Mesendoderm (in vitro differentiated cells): ENCODE measurements at regions not wholly inside any gene's neighbourhood (a gene's known extent, or its start where the extent isn't known, plus 50 kb on each side); places are given as distances from the start of the nearest gene placed in this dataset.

Experiments used
- DNase-seq: peaks from one replicate; pipeline ENCODE4 v3.0.0; 2013
- H2AK5ac ChIP-seq: 2 replicates; pipeline ENCODE4 v1.6.1; 2013; ENCODE audit warnings: low read length, inconsistent platforms
- H2BK120ac ChIP-seq: 2 replicates; pipeline ENCODE4 v1.6.1; 2013; ENCODE audit warnings: low read depth, mild to moderate bottlenecking, low read length, moderate library complexity, mixed read lengths
- H2BK15ac ChIP-seq: replicated peaks from 2 replicates; pipeline ENCODE4 v1.6.1; 2013; ENCODE audit warnings: low read depth, mild to moderate bottlenecking, moderate library complexity
- H2BK5ac ChIP-seq: 2 replicates; pipeline ENCODE4 v1.6.1; 2013; ENCODE audit warnings: low read length, inconsistent platforms
- H3K18ac ChIP-seq: 2 replicates; pipeline ENCODE4 v1.6.1; 2013; ENCODE audit warnings: mild to moderate bottlenecking, low read length, mixed read lengths
- H3K23ac ChIP-seq: one replicate; pipeline ENCODE4 v1.6.1; 2013; ENCODE audit warnings: low read length
- H3K27ac ChIP-seq: 2 replicates; pipeline ENCODE4 v1.5.1; 2013; ENCODE audit warnings: low read depth, mild to moderate bottlenecking, inconsistent platforms, low read length, moderate library complexity
- H3K27me3 ChIP-seq: 2 replicates; pipeline ENCODE4 v1.6.1; 2013; ENCODE audit warnings: low read length, control low read depth, mild to moderate bottlenecking, inconsistent platforms; ENCODE audit not compliant: insufficient read depth, poor library complexity
- H3K36me3 ChIP-seq: 2 replicates; pipeline ENCODE4 v1.6.1; 2013; ENCODE audit warnings: low read length, inconsistent platforms; ENCODE audit not compliant: control insufficient read depth, insufficient read depth
- H3K4ac ChIP-seq: one replicate; pipeline ENCODE4 v1.6.1; 2013; ENCODE audit warnings: low read depth, mild to moderate bottlenecking, low read length, moderate library complexity
- H3K4me1 ChIP-seq: 2 replicates; pipeline ENCODE4 v1.6.1; 2013; ENCODE audit warnings: low read depth, low read length, inconsistent platforms; ENCODE audit not compliant: control insufficient read depth
- H3K4me2 ChIP-seq: 2 replicates; pipeline ENCODE4 v1.6.1; 2013; ENCODE audit warnings: low read length
- H3K4me3 ChIP-seq: 2 replicates; pipeline ENCODE4 v1.5.1; 2013; ENCODE audit warnings: mild to moderate bottlenecking, low read length
- H3K56ac ChIP-seq: one replicate; pipeline ENCODE4 v1.6.1; 2013; ENCODE audit warnings: low read length
- H3K79me1 ChIP-seq: 2 replicates; pipeline ENCODE4 v1.6.1; 2013; ENCODE audit warnings: low read length, inconsistent platforms
- H3K79me2 ChIP-seq: 2 replicates; pipeline ENCODE4 v1.6.1; 2013; ENCODE audit warnings: mild to moderate bottlenecking, low read length; ENCODE audit not compliant: control insufficient read depth, insufficient read depth
- H3K9ac ChIP-seq: 2 replicates; pipeline ENCODE4 v1.6.1; 2013; ENCODE audit warnings: low read length, inconsistent platforms
- H4K5ac ChIP-seq: one replicate; pipeline ENCODE4 v1.6.1; 2013; ENCODE audit warnings: low read length
- H4K8ac ChIP-seq: one replicate; pipeline ENCODE4 v1.6.1; 2013; ENCODE audit warnings: low read depth, mild to moderate bottlenecking, control low read depth, low read length, moderate library complexity
- WGBS: extraction: QIAGEN DNeasy Blood & Tissue Kit; methylation state at CpG from one replicate; pipeline ENCODE4 v1.1.7; 2013; ENCODE audit warnings: low lambda C conversion rate, missing lambda C conversion rate; ENCODE audit not compliant: insufficient coverage; ENCODE audit errors: extremely low coverage; 5-methylcytosine and 5-hydroxymethylcytosine counted together

- H3K56ac ChIP-seq, result no peak overlapping the region
- no peaks in the 10 kb centered on the region for H3K27me3 ChIP-seq
- H3K79me1 ChIP-seq, result no peaks in the 10 kb centered on the region
- no peak overlapping the region for H3K9ac ChIP-seq
- no peak overlapping the region for H2BK120ac ChIP-seq
- no peak overlapping the region for H3K4ac ChIP-seq
- H3K18ac ChIP-seq, result no peak overlapping the region
- H3K4me1 ChIP-seq, result no peaks in the 10 kb centered on the region
- H3K27ac ChIP-seq, result no peak overlapping the region
- H2AK5ac ChIP-seq, result no peak overlapping the region
- WGBS, result no CpG with 5 or more reads among the region's 6 CpGs
- H3K36me3 ChIP-seq, result no peaks in the 10 kb centered on the region
- no peak overlapping the region for H3K23ac ChIP-seq
- no peak overlapping the region for H4K8ac ChIP-seq
- DNase-seq, result no peak
- no peak overlapping the region for H4K5ac ChIP-seq
- no peak overlapping the region for H2BK5ac ChIP-seq
- H2BK15ac ChIP-seq, result no peak overlapping the region
- no peak overlapping the region for H3K4me2 ChIP-seq
- H3K4me3 ChIP-seq, result no peak overlapping the region
- H3K79me2 ChIP-seq, result no peaks in the 10 kb centered on the region
Measured at GRCh38 chr11:115817844-115818468, 313.7 kb upstream of the CADM1 start.

GRCh38 chr11:115808351-115808940, 304.2 kb upstream of the CADM1 start:
- Histone ChIP-seq H3K18ac (no peak overlapping the region), H3K4me1 (no peaks in the 10 kb centered on the region), H4K8ac (no peak overlapping the region), H3K9ac (no peak overlapping the region), H3K79me2 (no peaks in the 10 kb centered on the region), H3K4me3 (no peak overlapping the region), H3K56ac (no peak overlapping the region), H4K5ac (no peak overlapping the region), H3K27ac (no peak overlapping the region), H2BK15ac (no peak overlapping the region), H3K79me1 (no peaks in the 10 kb centered on the region), H2BK5ac (no peak overlapping the region), H2AK5ac (no peak overlapping the region), H3K27me3 (no peaks in the 10 kb centered on the region), H3K36me3 (no peaks in the 10 kb centered on the region), H3K4me2 (no peak overlapping the region), H3K23ac (no peak overlapping the region), H2BK120ac (no peak overlapping the region), H3K4ac (no peak overlapping the region)
- DNase-seq, result no peak
- no CpG with 5 or more reads among the region's 3 CpGs for WGBS

GRCh38 chr11:115806056-115806455, 301.8 kb upstream of the CADM1 start:
- Histone ChIP-seq H2BK5ac (no peak overlapping the region), H3K27ac (no peak overlapping the region), H3K23ac (no peak overlapping the region), H3K9ac (no peak overlapping the region), H3K4ac (no peak overlapping the region), H3K4me1 (no peaks in the 10 kb centered on the region), H3K36me3 (no peaks in the 10 kb centered on the region), H3K79me1 (no peaks in the 10 kb centered on the region), H3K4me2 (no peak overlapping the region), H4K8ac (no peak overlapping the region), H2BK15ac (no peak overlapping the region), H3K56ac (no peak overlapping the region), H4K5ac (no peak overlapping the region), H3K18ac (no peak overlapping the region), H2AK5ac (no peak overlapping the region), H2BK120ac (no peak overlapping the region), H3K4me3 (no peak overlapping the region), H3K27me3 (no peaks in the 10 kb centered on the region), H3K79me2 (no peaks in the 10 kb centered on the region)
- no CpG with 5 or more reads among the region's 2 CpGs for WGBS
- no peak for DNase-seq

- H2BK120ac ChIP-seq, result no peak overlapping the region
- no peak overlapping the region for H3K4me2 ChIP-seq
- H3K23ac ChIP-seq, result no peak overlapping the region
- no peak overlapping the region for H3K56ac ChIP-seq
- H4K8ac ChIP-seq, result no peak overlapping the region
- no peaks in the 10 kb centered on the region for H3K27me3 ChIP-seq
- no peaks in the 10 kb centered on the region for H3K4me1 ChIP-seq
- no peak overlapping the region for H3K4ac ChIP-seq
- H2BK15ac ChIP-seq, result no peak overlapping the region
- H3K79me1 ChIP-seq, result no peaks in the 10 kb centered on the region
- no peaks in the 10 kb centered on the region for H3K79me2 ChIP-seq
- H3K27ac ChIP-seq, result no peak overlapping the region
- no peaks in the 10 kb centered on the region for H3K36me3 ChIP-seq
- WGBS, result no CpG with 5 or more reads among the region's 2 CpGs
- H4K5ac ChIP-seq, result no peak overlapping the region
- no peak overlapping the region for H2BK5ac ChIP-seq
- no peak overlapping the region for H2AK5ac ChIP-seq
- no peak overlapping the region for H3K18ac ChIP-seq
- H3K9ac ChIP-seq, result no peak overlapping the region
- no peak overlapping the region for H3K4me3 ChIP-seq
- DNase-seq, result no peak
Measured at GRCh38 chr11:115803073-115803740, 299.0 kb upstream of the CADM1 start.

DNA sequence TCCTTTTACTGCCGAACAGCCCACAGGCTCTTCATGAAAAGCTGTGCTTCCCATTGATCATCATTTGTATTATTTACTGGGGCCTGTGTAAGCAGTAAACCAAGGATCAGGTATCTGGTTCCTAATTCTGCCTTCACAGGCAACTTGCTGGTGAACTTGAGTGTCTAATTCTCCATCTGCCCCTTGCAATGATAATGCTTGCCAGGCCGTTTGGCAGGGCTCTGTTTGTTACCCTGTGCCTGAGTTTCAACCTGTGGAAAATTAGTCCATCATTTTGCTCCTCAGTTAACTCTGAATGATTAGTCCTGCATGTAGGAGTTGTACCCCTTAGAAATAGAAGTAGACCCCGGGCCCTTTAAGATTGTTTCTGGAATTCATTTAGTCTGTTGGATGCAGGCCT, 298.4 kb upstream of the CADM1 start:
- Histone ChIP-seq H2BK120ac (no peak overlapping the region), H3K36me3 (no peaks in the 10 kb centered on the region), H3K27ac (no peak overlapping the region), H2BK5ac (no peak overlapping the region), H3K23ac (no peak overlapping the region), H3K79me2 (no peaks in the 10 kb centered on the region), H3K9ac (no peak overlapping the region), H3K56ac (no peak overlapping the region), H2AK5ac (no peak overlapping the region), H4K8ac (no peak overlapping the region), H2BK15ac (no peak overlapping the region), H3K4me1 (no peaks in the 10 kb centered on the region), H3K4me2 (no peak overlapping the region), H3K4ac (no peak overlapping the region), H3K27me3 (no peaks in the 10 kb centered on the region), H3K79me1 (no peaks in the 10 kb centered on the region), H4K5ac (no peak overlapping the region), H3K18ac (no peak overlapping the region), H3K4me3 (no peak overlapping the region)
- DNase-seq, result no peak
- no CpG with 5 or more reads among the region's 3 CpGs for WGBS
